KOPT-K1 (cell line): ENCODE measurements at regions not wholly inside any gene's neighbourhood (a gene's known extent, or its start where the extent isn't known, plus 50 kb on each side); places are given as distances from the start of the nearest gene placed in this dataset.

Source experiments
- H3K27ac ChIP-seq: fragments of 200-600 bp; sonication (generic); 2 replicates; pipeline ENCODE4 v1.5.1; 2016; ENCODE audit warnings: antibody characterized with exemption, mild to moderate bottlenecking, low read depth, low read length; ENCODE audit not compliant: poor library complexity, severe bottlenecking
- H3K36me3 ChIP-seq: fragments of 200-600 bp; sonication (generic); 2 replicates; pipeline ENCODE4 v1.5.1; 2017; ENCODE audit warnings: antibody characterized with exemption, mild to moderate bottlenecking, low read length, moderate library complexity; ENCODE audit not compliant: insufficient read depth
- H3K9me3 ChIP-seq: fragments of 200-600 bp; sonication (generic); 2 replicates; pipeline ENCODE4 v1.5.1; 2017; ENCODE audit warnings: antibody characterized with exemption, low read length, mild to moderate bottlenecking; ENCODE audit not compliant: insufficient read depth, poor library complexity, severe bottlenecking

DNA sequence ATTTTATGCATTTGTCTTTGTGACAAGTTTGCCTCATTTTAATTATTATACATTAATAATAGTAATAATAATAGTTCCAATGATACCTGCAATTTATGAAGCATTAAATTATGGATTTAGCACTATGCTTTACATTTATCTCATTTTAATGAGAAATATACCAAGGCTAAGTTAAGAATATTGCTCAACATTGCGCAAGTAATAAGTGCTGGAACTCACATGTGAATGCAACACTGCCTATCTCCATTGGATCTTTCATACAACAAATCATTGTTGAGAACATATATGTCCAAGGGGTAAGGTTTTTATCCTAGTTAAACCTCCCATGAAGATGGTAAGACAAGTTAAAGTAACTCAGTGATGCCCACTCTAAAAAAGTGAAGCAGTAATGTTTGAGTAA, 703.7 kb upstream of the SOX9 start:
- Histone ChIP-seq H3K9me3 (no peaks in the 10 kb centered on the region), H3K27ac (no peak overlapping the region), H3K36me3 (no peaks in the 10 kb centered on the region)

DNA sequence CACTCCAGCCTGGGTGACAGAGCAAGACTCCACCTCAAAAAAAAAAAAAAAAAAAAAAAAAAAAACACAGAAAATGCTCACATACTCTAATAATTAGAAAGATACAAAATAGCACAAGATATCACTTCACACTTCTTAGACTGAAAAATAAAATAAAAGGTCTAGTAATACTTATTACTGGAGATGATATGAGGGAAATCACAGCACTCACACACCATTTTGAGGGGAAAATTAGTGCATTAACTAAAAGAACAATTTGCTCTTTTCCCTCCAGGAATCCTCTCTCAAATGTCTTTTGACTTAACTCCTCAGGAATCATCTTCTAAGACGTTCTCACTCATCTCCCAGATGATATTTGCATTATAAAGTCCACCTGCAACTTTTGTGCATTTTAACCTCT, 697.9 kb upstream of the SOX9 start:
- no peak overlapping the region for H3K27ac ChIP-seq

DNA sequence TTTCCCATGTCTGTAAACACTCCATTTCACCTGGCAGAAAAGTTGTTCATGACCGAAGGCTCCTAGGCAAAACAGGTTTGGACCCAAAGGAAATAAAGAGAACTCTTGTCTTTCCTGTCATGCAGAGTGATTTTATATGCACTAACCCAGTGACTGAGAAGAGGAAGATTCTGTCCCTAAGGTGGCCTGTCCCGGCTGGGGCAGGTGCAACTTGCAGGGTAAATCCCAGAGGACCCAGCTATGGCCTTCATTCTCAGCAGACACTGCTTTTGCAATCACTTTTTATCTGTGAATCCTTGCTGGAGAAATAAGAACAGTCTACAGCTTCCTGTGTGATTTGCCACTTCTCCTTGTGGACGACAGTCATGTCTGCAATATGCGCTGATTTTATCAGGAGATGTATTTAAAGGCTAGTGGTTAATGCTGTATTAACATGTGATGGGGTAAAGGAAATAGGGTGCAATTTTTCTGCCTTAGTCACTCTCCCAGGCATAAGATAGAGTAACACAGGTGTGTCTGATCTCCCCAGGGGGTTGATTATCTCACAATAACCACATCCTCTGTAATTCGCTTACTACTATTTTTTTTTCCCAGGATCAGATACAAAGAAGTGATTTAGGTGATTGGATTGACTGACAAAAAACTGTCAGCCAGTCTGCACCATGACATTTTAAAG, 696.8 kb upstream of the SOX9 start:
- Histone ChIP-seq H3K36me3 (no peaks in the 10 kb centered on the region), H3K27ac (no peak overlapping the region), H3K9me3 (no peaks in the 10 kb centered on the region)

More for the DNA sequence above, 697.9 kb upstream of the SOX9 start:
- Histone ChIP-seq H3K36me3 (no peaks in the 10 kb centered on the region), H3K9me3 (no peaks in the 10 kb centered on the region)

DNA sequence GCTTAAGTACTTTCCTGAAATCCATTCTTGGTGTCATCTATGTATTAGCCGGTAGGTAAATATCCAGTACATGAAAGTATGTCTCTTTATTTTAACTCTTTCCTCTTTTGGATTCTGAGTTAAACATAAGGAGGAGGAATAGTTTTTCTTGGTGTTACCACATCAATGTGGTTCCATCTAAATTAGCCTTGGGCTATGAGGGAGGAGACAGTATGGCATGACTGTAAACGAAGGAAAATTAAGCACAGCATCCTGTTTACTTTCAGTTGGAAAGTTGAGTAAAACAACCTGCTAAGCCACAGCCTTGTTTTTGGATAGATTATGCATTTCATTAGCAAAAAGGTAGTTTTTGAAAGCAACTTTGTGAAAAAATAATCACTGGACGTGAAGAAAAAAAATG, 693.0 kb upstream of the SOX9 start:
- Histone ChIP-seq H3K9me3 (no peaks in the 10 kb centered on the region), H3K36me3 (no peaks in the 10 kb centered on the region), H3K27ac (no peak overlapping the region)

DNA sequence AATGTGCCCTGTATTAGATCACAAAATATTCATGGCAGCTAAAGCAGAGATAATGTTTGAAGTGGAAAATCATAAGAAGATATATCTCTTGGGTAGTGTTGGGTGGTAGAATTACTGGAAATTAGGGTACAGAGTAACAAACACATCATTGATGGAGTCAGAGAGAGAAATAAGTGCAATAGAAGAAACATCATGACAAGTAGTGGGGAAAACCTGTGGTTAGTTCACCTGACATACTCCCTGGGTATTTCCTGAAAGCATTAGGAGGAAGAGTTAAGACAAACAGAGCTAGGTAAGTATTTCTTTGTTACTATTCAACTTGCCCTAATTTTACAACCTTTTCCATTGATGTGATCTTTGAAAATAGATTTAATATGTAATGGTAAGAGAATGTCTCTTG, 691.9 kb upstream of the SOX9 start:
- Histone ChIP-seq H3K27ac (no peak overlapping the region), H3K36me3 (no peaks in the 10 kb centered on the region), H3K9me3 (no peaks in the 10 kb centered on the region)

DNA sequence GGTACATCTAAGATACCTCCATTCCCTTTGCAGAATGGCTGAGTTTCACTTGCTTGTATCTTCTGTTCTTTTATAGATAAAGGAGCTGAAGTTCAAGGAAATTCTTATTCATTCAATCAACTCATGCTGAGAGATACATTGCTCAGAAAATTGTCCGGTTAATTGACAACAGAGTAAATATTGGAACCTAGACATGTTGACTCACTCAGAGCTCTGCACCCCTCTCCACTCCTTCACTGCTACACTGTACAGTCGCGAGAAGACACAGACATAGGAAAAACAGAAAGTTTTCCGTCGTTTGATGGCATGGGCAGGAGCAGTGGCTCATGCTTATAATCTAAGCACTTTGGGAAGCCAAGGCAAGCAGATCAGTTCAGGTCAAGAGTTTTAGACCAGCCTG, 690.5 kb upstream of the SOX9 start:
- Histone ChIP-seq H3K27ac (no peak overlapping the region), H3K36me3 (no peaks in the 10 kb centered on the region), H3K9me3 (no peaks in the 10 kb centered on the region)

DNA sequence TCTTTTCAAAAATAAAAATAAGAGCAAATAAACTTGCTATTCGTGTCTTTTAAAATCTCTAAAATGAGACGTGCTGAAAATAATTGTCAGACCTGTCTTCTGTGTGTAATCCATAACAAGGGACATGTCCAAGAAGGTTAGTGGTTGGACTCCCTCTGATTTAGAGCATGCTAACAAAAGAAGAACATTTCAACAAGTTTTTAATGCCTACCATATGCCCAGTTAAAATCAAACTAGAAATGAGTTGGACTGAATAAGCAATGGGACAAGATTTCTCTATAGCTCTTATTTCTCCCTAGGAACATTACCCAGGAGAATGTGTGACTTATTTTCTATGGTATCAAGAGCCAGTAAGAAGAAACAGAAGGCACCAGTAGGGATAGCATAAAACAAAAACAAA, 689.7 kb upstream of the SOX9 start:
- no peaks in the 10 kb centered on the region for H3K9me3 ChIP-seq
- H3K27ac ChIP-seq = no peak overlapping the region
- H3K36me3 ChIP-seq = no peaks in the 10 kb centered on the region

DNA sequence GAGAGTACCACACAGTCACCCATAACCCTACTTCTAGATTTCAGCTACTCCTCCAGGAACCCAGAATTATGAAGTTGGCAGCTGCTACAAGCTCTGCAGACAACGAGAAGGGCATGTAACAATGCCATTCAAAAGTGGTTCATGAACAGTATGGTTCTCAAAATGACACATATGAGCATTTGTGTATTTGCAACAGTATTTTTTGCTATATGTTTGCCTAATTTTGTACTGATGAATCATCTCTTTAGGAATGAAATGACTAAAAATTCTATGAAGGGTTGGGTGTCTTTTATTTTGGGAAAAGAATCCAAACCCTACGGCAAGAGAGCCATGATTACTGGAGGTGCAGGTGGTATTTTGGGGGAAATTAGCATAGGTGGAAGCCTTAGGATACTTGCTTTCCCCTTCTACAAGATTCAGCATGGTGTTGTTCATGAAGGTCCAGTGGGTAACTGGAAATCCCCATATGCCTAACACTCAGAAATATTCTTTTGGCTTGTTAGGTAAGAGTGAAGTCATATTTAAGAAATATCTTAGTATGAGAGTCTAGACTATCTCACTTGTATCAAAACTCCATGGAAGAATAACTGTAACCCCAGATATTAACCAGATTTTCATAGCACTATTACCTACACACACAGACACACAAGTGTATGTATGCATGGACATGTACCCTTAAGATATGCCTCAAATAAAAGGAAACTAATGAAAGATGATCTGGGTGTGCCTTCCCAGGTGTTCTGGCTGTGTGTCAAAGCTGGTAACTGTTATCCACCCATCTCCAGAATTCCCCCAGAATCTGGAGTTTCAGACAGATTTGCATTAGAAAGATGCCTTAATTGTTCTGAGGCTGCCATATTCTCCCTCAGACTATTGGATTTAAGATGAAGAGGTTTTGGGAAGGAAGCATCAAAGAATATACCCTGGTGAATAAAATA, 688.2 kb upstream of the SOX9 start:
- H3K27ac ChIP-seq = no peak overlapping the region
- no peaks in the 10 kb centered on the region for H3K9me3 ChIP-seq
- H3K36me3 ChIP-seq = no peaks in the 10 kb centered on the region

DNA sequence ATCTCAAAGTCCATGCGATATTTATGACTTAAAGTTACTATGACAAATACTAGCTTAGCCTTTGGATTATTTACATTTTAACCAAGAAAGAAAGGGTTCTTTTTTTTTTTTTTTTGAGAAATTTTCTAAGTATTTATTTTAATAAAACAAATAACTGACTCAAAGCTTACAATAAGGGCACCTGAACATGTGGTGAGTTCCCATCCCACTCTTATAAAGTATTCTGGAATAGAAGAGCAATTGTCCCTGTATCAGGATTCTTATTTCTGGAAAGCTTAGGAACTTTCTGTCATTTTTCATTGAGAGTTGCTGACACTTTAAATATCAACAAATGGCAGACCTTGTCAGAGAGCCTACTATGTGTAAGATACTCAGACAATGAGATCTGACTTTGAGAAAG, 686.1 kb upstream of the SOX9 start:
- no peak overlapping the region for H3K27ac ChIP-seq
- no peaks in the 10 kb centered on the region for H3K9me3 ChIP-seq
- H3K36me3 ChIP-seq = no peaks in the 10 kb centered on the region

DNA sequence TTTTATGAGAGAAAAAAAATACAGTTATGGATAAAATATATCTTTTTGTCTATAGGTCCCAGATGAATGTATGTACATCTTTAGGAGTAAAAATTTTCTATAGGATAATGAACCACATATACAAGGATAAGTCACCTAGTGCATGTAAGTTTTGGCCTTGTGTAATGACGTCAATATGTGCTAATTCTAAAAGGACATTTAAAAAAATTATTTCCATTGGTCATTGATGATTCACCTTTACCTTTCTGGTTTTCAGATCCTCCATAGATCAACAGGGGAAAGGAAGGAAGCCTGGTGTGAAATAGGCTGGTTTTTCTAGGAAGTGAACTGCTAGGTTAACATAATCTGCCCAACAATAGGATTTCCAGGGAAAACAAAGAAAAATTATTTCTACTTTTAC, 684.3 kb upstream of the SOX9 start:
- no peaks in the 10 kb centered on the region for H3K36me3 ChIP-seq
- no peaks in the 10 kb centered on the region for H3K9me3 ChIP-seq
- H3K27ac ChIP-seq = no peak overlapping the region

DNA sequence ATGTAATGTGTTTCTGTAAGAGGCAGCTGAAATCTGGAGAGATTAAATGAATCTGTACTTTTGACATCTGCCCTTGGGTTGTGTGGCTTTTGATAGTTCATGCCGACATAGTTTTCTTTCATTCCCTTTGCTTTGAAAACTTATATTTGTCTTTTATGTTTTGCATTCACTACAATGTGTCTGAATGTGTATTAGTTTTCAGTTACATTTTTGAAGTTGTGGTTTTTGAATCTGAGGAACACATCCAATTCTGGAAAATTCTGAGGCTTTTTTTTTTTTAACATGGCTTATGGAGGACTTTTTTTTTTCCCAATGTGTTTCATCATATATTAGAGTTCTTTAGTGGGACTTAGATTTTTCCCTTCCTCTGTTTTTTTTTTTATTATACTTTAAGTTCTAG, 683.7 kb upstream of the SOX9 start:
- no peaks in the 10 kb centered on the region for H3K9me3 ChIP-seq

DNA sequence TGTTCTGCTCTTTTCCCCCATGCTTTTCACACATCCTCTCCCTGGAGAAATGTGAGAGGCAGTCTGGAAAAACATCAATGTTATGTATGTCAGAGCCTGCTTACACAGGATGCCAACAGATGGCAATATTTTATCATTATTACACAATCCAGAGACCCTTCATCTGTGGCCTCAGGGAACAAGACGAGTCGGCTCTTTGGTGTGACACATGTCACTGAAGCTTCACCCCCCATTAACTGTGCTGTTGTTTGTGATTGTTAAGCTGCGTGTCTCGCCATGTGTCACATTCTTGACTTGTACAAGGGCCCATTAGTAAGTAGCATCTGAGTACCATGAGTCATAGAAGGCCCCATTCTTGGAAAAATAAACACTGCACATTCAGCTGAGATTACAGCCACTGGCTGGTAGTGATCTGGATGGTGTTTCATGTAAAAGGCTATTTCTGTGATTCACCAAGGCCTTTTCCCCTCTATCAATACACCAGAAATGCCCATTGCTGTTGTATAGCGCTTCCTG, 682.1 kb upstream of the SOX9 start:
- H3K36me3 ChIP-seq = no peaks in the 10 kb centered on the region
- H3K27ac ChIP-seq = no peak overlapping the region
- no peaks in the 10 kb centered on the region for H3K9me3 ChIP-seq

More for the DNA sequence above, 683.7 kb upstream of the SOX9 start:
- Histone ChIP-seq H3K27ac (no peak overlapping the region), H3K36me3 (no peaks in the 10 kb centered on the region)

DNA sequence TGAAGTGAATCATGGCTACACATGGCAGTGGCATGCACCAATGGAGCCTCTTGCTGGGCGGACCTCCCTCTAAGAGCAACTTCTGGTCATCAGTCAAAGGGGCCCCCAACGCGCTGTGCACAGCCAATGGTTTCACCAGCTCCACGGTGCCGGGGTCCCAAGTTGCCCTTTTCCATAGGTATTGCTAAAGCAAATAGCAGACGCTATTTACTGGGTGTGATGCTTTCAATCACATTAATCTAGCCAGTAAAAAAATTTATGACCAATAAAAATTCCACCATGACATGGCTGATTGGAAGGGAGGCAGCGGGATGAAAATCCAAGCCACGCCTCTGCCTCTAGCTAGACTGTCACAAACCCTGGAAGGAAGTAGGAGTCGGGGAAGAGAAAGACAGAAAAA, 680.3 kb upstream of the SOX9 start:
- Histone ChIP-seq H3K27ac (no peak overlapping the region), H3K36me3 (no peaks in the 10 kb centered on the region), H3K9me3 (no peaks in the 10 kb centered on the region)

DNA sequence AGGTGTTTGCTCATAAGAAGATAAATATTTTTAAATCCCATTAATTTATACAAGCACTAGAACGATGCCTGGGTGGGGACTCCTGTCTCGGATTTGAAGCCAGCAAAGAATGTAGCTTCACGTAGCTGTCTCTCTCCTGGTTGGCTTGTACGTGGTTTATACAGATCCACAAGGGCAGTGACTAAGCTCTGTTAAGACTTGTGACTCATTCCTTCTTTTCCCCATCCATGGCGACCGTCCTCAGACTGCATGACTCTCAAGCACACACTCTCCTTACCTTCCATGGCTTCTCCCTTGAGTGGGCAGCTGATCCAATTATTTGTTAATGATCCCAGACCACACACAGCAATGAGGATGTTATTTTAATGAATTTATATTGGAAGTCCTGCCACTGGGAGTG, 679.7 kb upstream of the SOX9 start:
- no peaks in the 10 kb centered on the region for H3K9me3 ChIP-seq
- H3K27ac ChIP-seq = no peak overlapping the region
- no peaks in the 10 kb centered on the region for H3K36me3 ChIP-seq

DNA sequence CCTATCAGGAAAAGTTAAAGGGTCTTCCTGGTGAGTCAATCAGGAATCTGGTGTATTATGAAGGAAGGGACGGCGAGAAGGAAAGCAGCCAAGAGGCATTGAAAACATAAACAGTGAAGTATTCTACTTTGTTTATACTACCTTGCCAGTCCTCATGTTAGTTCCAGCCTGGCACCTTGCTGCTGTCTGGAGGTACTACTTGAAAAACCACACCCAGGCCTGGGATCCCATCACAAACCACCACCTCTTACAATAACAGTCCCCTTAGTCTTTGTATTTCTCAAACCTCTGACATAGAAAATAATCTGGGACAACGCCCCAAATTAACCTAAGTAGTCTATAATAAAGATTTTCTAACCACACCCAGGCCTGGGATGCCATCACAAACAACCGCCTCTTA, 676.7 kb upstream of the SOX9 start:
- Histone ChIP-seq H3K36me3 (no peaks in the 10 kb centered on the region), H3K9me3 (no peaks in the 10 kb centered on the region)

More for the DNA sequence above, 676.7 kb upstream of the SOX9 start:
- H3K27ac ChIP-seq = no peak overlapping the region
